ENCODE measurements at regions not wholly inside any gene's neighbourhood (a gene's known extent, or its start where the extent isn't known, plus 50 kb on each side); places are given as distances from the start of the nearest gene placed in this dataset.

DNA sequence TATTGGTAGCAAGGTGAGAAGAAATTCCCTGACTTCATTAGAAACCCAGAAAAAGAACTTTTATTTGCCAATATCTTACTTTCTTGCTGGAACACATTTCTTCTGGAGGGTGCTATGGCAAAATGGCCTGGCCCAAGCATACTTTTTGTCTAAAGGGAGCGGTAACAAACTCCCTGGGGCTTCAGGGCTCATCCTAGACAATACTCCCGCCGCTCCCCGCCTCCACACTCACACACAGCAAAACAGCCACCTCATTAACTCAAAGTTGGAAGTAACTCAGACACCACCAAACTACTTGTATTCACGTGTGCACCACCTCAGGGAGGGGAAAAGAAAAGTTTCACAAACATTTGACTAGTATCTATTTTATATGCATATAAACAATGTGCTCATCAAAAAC, 75.7 kb downstream of the IGSF1 start:
- TF ChIP-seq, protein P1, sequence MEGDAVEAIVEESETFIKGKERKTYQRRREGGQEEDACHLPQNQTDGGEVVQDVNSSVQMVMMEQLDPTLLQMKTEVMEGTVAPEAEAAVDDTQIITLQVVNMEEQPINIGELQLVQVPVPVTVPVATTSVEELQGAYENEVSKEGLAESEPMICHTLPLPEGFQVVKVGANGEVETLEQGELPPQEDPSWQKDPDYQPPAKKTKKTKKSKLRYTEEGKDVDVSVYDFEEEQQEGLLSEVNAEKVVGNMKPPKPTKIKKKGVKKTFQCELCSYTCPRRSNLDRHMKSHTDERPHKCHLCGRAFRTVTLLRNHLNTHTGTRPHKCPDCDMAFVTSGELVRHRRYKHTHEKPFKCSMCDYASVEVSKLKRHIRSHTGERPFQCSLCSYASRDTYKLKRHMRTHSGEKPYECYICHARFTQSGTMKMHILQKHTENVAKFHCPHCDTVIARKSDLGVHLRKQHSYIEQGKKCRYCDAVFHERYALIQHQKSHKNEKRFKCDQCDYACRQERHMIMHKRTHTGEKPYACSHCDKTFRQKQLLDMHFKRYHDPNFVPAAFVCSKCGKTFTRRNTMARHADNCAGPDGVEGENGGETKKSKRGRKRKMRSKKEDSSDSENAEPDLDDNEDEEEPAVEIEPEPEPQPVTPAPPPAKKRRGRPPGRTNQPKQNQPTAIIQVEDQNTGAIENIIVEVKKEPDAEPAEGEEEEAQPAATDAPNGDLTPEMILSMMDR (conservative IDR thresholded peaks at IDR 0.05; ENCODE audit: low read depth, low read length) = no peak
- TF ChIP-seq, protein P2, sequence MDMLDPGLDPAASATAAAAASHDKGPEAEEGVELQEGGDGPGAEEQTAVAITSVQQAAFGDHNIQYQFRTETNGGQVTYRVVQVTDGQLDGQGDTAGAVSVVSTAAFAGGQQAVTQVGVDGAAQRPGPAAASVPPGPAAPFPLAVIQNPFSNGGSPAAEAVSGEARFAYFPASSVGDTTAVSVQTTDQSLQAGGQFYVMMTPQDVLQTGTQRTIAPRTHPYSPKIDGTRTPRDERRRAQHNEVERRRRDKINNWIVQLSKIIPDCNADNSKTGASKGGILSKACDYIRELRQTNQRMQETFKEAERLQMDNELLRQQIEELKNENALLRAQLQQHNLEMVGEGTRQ (IDR thresholded peaks at IDR 0.05; ENCODE audit: low read depth, low read length) = no peak
- TF ChIP-seq RFX5 (IDR thresholded peaks at IDR 0.05; ENCODE audit: low read depth, low read length) (no peak), RAD21 (IDR thresholded peaks at IDR 0.05; ENCODE audit: low read length) (no peak), POLR2A (IDR thresholded peaks at IDR 0.05; ENCODE audit: low read depth, low read length) (no peak), MAZ (IDR thresholded peaks at IDR 0.05; ENCODE audit: borderline replicate concordance, low read depth, low read length) (no peak), RCOR1 (IDR thresholded peaks at IDR 0.05; ENCODE audit: insufficient replicate concordance, low read length) (no peak), SMC3 (IDR thresholded peaks at IDR 0.05; ENCODE audit: low read depth, low read length) (no peak), MXI1 (IDR thresholded peaks at IDR 0.05; ENCODE audit: borderline replicate concordance, low read depth, low read length) (no peak), CEBPB (IDR thresholded peaks at IDR 0.05; ENCODE audit: low read depth, low read length) (no peak), FOS (IDR thresholded peaks at IDR 0.05; ENCODE audit: low read depth, low read length) (no peak), MAFK (IDR thresholded peaks at IDR 0.05; ENCODE audit: low read depth, low read length) (no peak)

Data from IMR-90 (cell line).